GM23338 (cell line): ENCODE measurements at regions not wholly inside any gene's neighbourhood (a gene's known extent, or its start where the extent isn't known, plus 50 kb on each side); places are given as distances from the start of the nearest gene placed in this dataset.

Experiments
- ATAC-seq: fragments of 200-7000 bp; cut with Tn5 transposase; 3 replicates; pipeline ENCODE4 v1.9.1; 2020
- DNase-seq: peaks from one replicate; pipeline ENCODE4 v3.0.0-alpha.2; 2015; ENCODE audit warnings: low spot score
- H2AFZ ChIP-seq: fragments of 200-600 bp; sonication (generic); 2 replicates; pipeline ENCODE4 v1.8.0; 2016; ENCODE audit warnings: antibody characterized with exemption, mild to moderate bottlenecking, moderate library complexity
- H3F3A ChIP-seq: fragments of 200-600 bp; sonication (generic); replicated peaks from 2 replicates; pipeline ENCODE4 v1.8.0; 2017; ENCODE audit warnings: antibody characterized with exemption, mixed run types, low read depth
- H3K27ac ChIP-seq: fragments of 200-600 bp; sonication (generic); 2 replicates; pipeline ENCODE4 v1.6.1; 2016; ENCODE audit warnings: low read depth
- H3K27me3 ChIP-seq: fragments of 200-600 bp; sonication (generic); 2 replicates; pipeline ENCODE4 v1.8.0; 2016; ENCODE audit warnings: mild to moderate bottlenecking, mixed run types, moderate library complexity; ENCODE audit not compliant: insufficient read depth
- H3K36me3 ChIP-seq: fragments of 200-600 bp; sonication (generic); 2 replicates; pipeline ENCODE4 v1.8.0; 2016; ENCODE audit warnings: mild to moderate bottlenecking; ENCODE audit not compliant: insufficient read depth
- H3K4me1 ChIP-seq: fragments of 200-600 bp; sonication (generic); 2 replicates; pipeline ENCODE4 v1.8.0; 2016; ENCODE audit warnings: mild to moderate bottlenecking, moderate library complexity; ENCODE audit not compliant: insufficient read depth
- H3K4me2 ChIP-seq: fragments of 200-600 bp; sonication (generic); 2 replicates; pipeline ENCODE4 v1.7.1; 2017; ENCODE audit warnings: mixed run types
- H3K4me3 ChIP-seq: fragments of 200-600 bp; sonication (generic); 2 replicates; pipeline ENCODE4 v1.6.1; 2016; ENCODE audit warnings: mixed run types
- H3K79me2 ChIP-seq: fragments of 200-600 bp; sonication (generic); replicated peaks from 2 replicates; pipeline ENCODE4 v1.8.0; 2017; ENCODE audit warnings: mild to moderate bottlenecking; ENCODE audit not compliant: insufficient read depth
- H3K9me2 ChIP-seq: fragments of 200-600 bp; sonication (generic); 2 replicates; pipeline ENCODE4 v1.8.0; 2017; ENCODE audit not compliant: insufficient read depth
- H4K20me1 ChIP-seq: fragments of 200-600 bp; sonication (generic); replicated peaks from 2 replicates; pipeline ENCODE4 v1.8.0; 2017; ENCODE audit warnings: mild to moderate bottlenecking; ENCODE audit not compliant: insufficient read depth
- H3K27ac Mint-ChIP-seq: 2 replicates; pipeline ENCODE4 v1.8.0; 2020; ENCODE audit warnings: inconsistent platforms, mild to moderate bottlenecking, moderate library complexity, mixed read lengths
- H3K27me3 Mint-ChIP-seq: 3 replicates; pipeline ENCODE4 v1.8.0; 2022; ENCODE audit warnings: low read depth, mild to moderate bottlenecking, moderate library complexity, mixed read lengths, inconsistent platforms; ENCODE audit not compliant: insufficient read depth, poor library complexity
- H3K36me3 Mint-ChIP-seq: 3 replicates; pipeline ENCODE4 v1.8.0; 2021; ENCODE audit warnings: low read depth, mild to moderate bottlenecking, inconsistent platforms, moderate library complexity, mixed read lengths
- H3K4me1 Mint-ChIP-seq: 3 replicates; pipeline ENCODE4 v1.8.0; 2020; ENCODE audit warnings: mild to moderate bottlenecking, inconsistent platforms, mixed read lengths
- H3K4me3 Mint-ChIP-seq: 3 replicates; pipeline ENCODE4 v1.8.0; 2021; ENCODE audit warnings: moderate library complexity, mild to moderate bottlenecking, inconsistent platforms, mixed read lengths
- H3K9me3 Mint-ChIP-seq: 3 replicates; pipeline ENCODE4 v1.8.0; 2020; ENCODE audit warnings: moderate library complexity, mild to moderate bottlenecking, inconsistent platforms, mixed read lengths
- CTCF ChIP-seq, 2 experiments: fragments of 200-600 bp in 1 of 2; sonication (generic) in 1 of 2; conservative IDR thresholded peaks; 2 replicates each; pipeline versions ENCODE4 v1.5.1 to v1.6.1; 2016 to 2017; ENCODE audit warnings: antibody characterized with exemption in 2 of 2, low read depth in 2 of 2, mild to moderate bottlenecking in 2 of 2, moderate library complexity in 1 of 2
- ETS1 ChIP-seq: IDR thresholded peaks from 2 replicates; pipeline ENCODE4 v1.6.1; 2016; ENCODE audit warnings: antibody characterized with exemption
- EZH2 ChIP-seq: fragments of 200-600 bp; sonication (generic); IDR thresholded peaks from one replicate; pipeline ENCODE4 v1.8.0; 2017; ENCODE audit warnings: antibody characterized with exemption, mild to moderate bottlenecking, low read depth; ENCODE audit not compliant: unreplicated experiment
- EZH2phosphoT487 ChIP-seq: fragments of 200-600 bp; sonication (generic); IDR thresholded peaks from one replicate; pipeline ENCODE4 v1.8.1; 2018; ENCODE audit warnings: antibody characterized with exemption; ENCODE audit not compliant: unreplicated experiment
- JUNB ChIP-seq: IDR thresholded peaks from one replicate; pipeline ENCODE4 v1.6.1; 2016; ENCODE audit warnings: antibody characterized with exemption; ENCODE audit not compliant: unreplicated experiment
- NANOG ChIP-seq: IDR thresholded peaks from 2 replicates; pipeline ENCODE4 v1.6.1; 2016; ENCODE audit warnings: antibody characterized with exemption, borderline replicate concordance
- POLR2AphosphoS5 ChIP-seq: IDR thresholded peaks from 2 replicates; pipeline ENCODE4 v1.6.1; 2016; ENCODE audit warnings: antibody characterized with exemption, low read depth
- STAT1 ChIP-seq: IDR thresholded peaks from one replicate; pipeline ENCODE4 v1.6.1; 2016; ENCODE audit warnings: antibody characterized with exemption; ENCODE audit not compliant: unreplicated experiment
- ZNF114 ChIP-seq: fragments of 250-450 bp; sonication (Bioruptor Pico); IDR thresholded peaks from 2 replicates; pipeline ENCODE4 v1.5.0; 2020; ENCODE audit warnings: mild to moderate bottlenecking, moderate library complexity
- ZNF331 ChIP-seq: fragments of 250-450 bp; sonication (Bioruptor Pico); IDR thresholded peaks from 2 replicates; pipeline ENCODE4 v1.5.0; 2020; ENCODE audit warnings: low read depth, mild to moderate bottlenecking, moderate library complexity

GRCh38 chr16:51017969-51018368, 133.1 kb downstream of the SALL1 start:
- Mint-ChIP-seq H3K4me3 (no peak overlapping the region), H3K36me3 (no peaks in the 10 kb centered on the region), H3K27ac (no peak overlapping the region), H3K4me1 (peaks cover 5% of the 10 kb centered on the region), H3K27me3 (peaks cover 1% of the 10 kb centered on the region), H3K9me3 (no peaks in the 10 kb centered on the region; the same call in 2 of the 3 replicates)
- no peaks in the 10 kb centered on the region for H3F3A ChIP-seq
- no peaks in the 10 kb centered on the region for H3K4me1 ChIP-seq
- no peak overlapping the region for H3K4me3 ChIP-seq
- no peaks in the 10 kb centered on the region for H3K9me2 ChIP-seq
- TF ChIP-seq EZH2 (no peak), EZH2phosphoT487 (no peak), JUNB (no peak), POLR2AphosphoS5 (no peak)
- H3K79me2 ChIP-seq = no peaks in the 10 kb centered on the region
- no peaks in the 10 kb centered on the region for H4K20me1 ChIP-seq
- H2AFZ ChIP-seq = no peak overlapping the region
- H3K4me2 ChIP-seq = no peak overlapping the region
- no peaks in the 10 kb centered on the region for H3K36me3 ChIP-seq
- no peak overlapping the region for H3K27ac ChIP-seq
- no peak for DNase-seq
- H3K27me3 ChIP-seq = no peaks in the 10 kb centered on the region
- ATAC-seq = no peak

- Mint-ChIP-seq H3K27me3 (no peaks in the 10 kb centered on the region), H3K27ac (no peak overlapping the region), H3K36me3 (no peaks in the 10 kb centered on the region), H3K4me1 (peaks cover 5% of the 10 kb centered on the region), H3K4me3 (no peak overlapping the region), H3K9me3 (no peaks in the 10 kb centered on the region; the same call in 2 of the 3 replicates)
- TF ChIP-seq EZH2phosphoT487 (no peak), STAT1 (no peak), ZNF331 (CRISPR knock-in tag) (no peak), CTCF (conservative IDR thresholded peaks at IDR 0.05; ENCODE audit: low read depth in 2 of 2) (no peak), ETS1 (no peak), ZNF114 (CRISPR knock-in tag) (no peak), NANOG (no peak)
- Histone ChIP-seq H3K4me3 (no peak overlapping the region), H4K20me1 (no peaks in the 10 kb centered on the region), H3K27me3 (no peaks in the 10 kb centered on the region), H3K27ac (no peak overlapping the region), H3K4me1 (no peaks in the 10 kb centered on the region), H3K4me2 (no peak overlapping the region), H2AFZ (no peak overlapping the region), H3K36me3 (no peaks in the 10 kb centered on the region), H3K9me2 (no peaks in the 10 kb centered on the region), H3K79me2 (no peaks in the 10 kb centered on the region), H3F3A (no peaks in the 10 kb centered on the region)
- DNase-seq (no peak), ATAC-seq (no peak)
Observed at GRCh38 chr16:51012396-51012795, 138.7 kb downstream of the SALL1 start.
